Left renal cortex interstitium (tissue), 4 donors: ENCODE measurements at regions not wholly inside any gene's neighbourhood (a gene's known extent, or its start where the extent isn't known, plus 50 kb on each side); places are given as distances from the start of the nearest gene placed in this dataset.
"Not testable (repeated sequence)": the region's sequence is repeated elsewhere in the genome, so short reads cannot be mapped to it uniquely, and the experiment has no call there.

Experiments
- DNase-seq, 4 donors: peaks; one replicate each; pipeline ENCODE4 v3.0.0-alpha.2; 2013; ENCODE audit warnings: low read depth in 4 of 4, low spot score in 2 of 4, missing footprints in 1 of 4

DNA sequence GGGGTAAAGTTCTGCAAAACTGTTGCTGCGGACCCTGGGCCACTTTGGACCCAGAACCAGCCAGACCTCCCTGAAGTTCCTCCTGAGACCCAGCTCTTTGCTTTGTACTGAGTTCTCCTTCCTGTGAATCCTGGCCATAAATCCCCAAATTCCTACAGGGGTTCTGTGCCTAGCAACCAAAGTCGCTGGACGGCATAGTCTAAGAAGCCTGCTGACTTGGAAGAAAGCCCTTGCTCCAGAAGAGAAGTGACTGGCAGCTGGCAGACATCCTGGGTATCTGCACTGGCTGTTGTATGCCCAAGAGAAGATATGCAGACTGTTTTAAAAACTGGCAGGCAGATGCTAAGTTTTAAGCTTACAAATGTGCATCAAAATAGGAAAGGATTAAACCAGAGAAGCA, 99.9 kb upstream of the SLC24A4 start:
- no peak for DNase-seq

- DNase-seq = no peak
Measured at GRCh38 chr14:92224358-92224954, 98.5 kb upstream of the SLC24A4 start.

GRCh38 chr14:92225731-92226130, 97.2 kb upstream of the SLC24A4 start:
- no peak for DNase-seq

DNA sequence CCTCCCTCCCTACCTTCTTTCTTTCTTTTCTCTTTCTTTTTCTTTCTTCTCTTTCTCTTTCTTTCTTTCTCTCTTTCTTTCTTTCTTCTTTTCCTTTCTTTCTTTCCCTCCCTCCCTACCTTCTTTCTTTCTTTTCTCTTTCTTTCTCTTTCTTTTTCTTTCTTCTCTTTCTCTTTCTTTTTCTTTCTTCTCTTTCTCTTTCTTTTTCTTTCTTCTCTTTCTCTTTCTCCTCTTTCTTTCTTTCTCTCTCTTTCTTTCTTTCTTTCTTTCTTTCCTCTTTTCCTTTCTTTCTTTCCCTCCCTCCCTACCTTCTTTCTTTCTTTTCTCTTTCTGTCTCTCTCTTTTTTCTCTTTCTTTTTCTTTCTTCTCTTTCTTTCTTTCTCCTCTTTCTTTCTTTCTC, 96.8 kb upstream of the SLC24A4 start:
- not testable (repeated sequence) for DNase-seq

DNA sequence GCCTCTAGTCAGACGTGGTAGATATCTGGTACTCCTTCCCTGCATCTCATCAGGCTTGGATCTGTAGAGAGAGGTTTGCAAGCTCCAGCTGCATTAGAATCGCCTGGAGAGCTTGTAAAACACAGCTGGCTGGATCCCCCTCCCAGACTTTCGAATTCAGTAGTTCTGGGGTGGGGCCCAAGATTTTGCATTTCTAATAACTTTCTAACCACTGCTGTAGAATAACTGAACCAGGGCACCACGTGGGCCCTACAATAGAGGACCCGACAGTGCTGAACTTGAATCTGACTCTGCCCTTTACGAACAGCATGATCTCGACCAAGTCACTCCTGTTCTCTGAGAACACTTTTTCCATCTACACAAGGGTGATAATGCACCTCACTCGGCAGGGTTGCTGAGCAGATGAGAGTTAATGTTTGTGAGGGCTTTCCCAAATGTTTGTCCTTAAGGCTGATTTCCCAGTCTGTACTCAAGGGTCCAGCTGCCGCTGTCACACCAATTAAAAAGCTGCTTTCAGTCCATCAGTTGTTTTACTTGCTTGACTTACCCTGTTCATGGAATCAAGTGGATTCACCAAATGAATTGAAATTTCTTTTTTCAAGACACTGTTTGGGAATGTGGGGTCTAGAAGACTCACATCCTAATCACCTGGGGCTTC, 86.6 kb upstream of the SLC24A4 start:
- DNase-seq = no peak

DNA sequence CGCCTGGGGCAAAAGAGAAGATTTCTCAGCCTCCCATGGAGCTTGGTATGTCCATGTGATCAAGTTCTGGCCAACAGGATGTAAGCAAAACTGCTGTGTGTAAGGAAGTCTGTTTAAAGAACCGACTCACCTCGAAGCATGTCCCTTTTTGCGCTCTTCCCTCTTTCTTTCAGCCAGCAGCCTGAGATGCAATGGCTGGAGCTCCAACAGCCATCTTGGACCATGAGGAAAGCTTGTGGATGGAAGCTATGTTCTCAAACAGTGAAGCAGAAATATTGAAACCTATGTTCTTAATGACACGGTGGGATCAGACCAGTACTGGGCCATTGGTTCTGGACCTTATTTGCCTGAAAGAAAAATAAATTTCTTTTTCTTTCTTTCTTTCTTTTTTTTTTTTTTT, 82.3 kb upstream of the SLC24A4 start:
- DNase-seq = no peak

- DNase-seq = no peak
Measured at GRCh38 chr14:92241966-92242595, 80.9 kb upstream of the SLC24A4 start.

GRCh38 chr14:92244805-92245204, 78.2 kb upstream of the SLC24A4 start:
- DNase-seq = no peak

DNA sequence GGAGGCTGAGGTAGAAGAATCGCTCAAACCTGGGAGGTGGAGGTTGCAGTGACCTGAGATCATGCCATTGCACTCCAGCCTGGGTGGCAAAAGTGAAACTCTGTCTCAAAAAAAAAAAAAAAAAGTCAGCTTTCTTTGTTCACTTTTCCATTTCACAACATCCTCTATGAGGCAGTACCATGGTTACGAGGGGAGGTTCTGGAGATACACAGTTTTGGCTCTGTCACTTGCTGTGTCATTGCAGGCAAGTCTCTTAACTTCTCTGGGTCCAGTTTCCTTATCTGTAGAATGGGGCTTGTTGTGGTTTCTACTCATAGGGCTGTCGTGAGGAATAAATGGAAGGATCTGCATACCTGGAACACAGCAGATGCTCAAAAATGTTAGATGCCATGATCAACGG, 75.6 kb upstream of the SLC24A4 start:
- DNase-seq = no peak

- DNase-seq = no peak
Measured at GRCh38 chr14:92247947-92248346, 75.0 kb upstream of the SLC24A4 start.

GRCh38 chr14:92248696-92249095, 74.3 kb upstream of the SLC24A4 start:
- DNase-seq = no peak

DNA sequence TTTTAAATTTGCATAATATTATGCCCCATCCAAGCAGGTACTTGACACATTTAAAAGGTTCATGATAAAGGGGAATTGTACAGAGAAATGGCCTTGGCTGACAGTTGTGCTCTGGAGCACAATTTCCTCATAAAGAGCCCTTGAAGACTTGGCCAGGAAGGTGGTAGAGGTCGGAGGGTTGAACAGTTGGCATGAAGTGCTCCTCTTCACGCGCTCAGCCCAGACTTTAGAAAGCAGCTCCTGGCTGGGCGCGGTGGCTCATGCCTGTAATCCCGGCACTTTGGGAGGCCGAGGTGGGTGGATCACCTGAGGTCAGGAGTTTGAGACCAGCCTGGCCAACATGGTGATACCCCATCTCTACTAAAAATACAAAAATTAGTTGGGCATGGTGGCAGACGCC, 72.6 kb upstream of the SLC24A4 start:
- not testable (repeated sequence) for DNase-seq

DNA sequence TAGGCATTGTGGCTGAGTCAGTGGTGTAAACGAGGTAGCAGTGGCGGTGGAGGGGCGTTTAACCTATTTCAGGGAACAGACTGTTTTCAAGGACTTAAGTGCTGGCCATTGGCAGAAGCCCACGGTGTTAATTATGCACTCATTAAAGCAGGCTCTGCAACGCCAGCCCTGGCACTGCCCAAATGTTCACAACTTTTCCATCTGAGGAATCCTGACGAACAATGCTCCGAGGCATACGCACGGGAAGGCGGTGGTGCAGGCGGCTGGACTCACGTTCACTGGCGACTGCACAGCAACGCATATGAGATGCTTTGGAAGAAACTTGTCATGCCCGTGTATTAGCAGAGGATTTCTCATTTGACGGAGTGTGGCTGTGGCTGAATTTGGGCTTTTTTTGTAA, 70.6 kb upstream of the SLC24A4 start:
- no peak for DNase-seq

GRCh38 chr14:92253381-92253894, 69.5 kb upstream of the SLC24A4 start:
- no peak for DNase-seq

DNA sequence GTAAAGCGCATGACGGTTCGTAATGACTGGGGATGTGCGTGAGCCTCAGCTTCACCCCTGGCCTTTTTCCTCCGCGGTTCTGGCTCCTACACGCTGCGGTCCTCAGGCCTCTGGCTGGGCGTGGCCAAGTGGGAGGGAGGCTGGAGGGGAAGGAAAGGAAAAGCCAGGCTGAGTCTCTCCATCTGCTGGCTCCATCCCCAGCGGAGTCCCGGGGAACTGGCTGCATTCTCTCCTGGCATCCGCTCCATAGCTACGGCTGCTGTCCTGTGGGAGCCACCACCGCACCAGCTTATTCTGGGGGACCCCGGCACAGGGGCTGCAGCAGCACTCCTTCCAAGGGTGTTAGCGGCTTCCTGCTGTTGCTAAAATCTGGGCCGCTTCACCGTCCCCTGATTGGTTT, 68.2 kb upstream of the SLC24A4 start:
- DNase-seq = peak in 2 of 4 donors; percentile 29 to 52

DNA sequence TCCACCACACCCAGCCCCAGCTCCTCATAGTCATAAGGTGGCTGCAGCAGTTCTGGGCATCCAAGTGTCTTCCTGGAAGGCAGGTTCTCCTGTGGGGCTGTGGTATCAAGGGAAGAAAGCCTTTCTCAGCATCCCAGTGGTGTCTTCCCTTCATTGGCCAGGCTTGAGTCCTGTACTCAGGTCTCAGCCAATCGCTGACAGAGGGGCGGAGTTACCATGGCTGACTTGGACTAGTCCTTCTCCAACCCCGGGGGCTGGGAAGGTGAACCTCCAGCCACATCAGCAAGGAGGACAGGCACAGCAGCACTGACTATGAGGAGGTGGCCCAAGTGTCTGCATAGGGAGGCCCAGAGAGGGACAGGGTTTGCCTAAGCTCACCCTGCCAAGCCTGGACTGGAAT, 64.0 kb upstream of the SLC24A4 start:
- no peak for DNase-seq

- DNase-seq = no peak
Measured at GRCh38 chr14:92259613-92260357, 63.2 kb upstream of the SLC24A4 start.

DNA sequence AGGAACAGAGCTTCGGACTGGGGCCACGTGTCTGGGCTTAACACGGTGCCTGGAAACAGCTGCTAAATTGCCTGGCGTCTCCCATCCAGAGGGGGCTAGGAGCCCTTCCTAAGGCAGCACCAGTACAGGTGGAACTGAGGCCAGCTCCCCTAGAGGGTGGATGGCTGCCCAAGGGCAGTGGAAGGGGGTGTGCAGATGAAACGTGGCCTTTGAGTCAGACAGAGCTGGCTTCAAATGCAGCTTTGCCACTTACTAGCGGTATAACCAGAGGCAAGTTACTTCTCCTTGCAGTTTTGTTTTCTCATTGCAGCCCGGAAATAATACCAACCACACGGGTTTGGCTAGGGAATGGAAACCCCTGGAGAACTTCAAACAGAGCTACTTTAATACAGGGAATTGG, 59.3 kb upstream of the SLC24A4 start:
- no peak for DNase-seq

GRCh38 chr14:92264195-92264594, 58.8 kb upstream of the SLC24A4 start:
- DNase-seq = no peak

DNA sequence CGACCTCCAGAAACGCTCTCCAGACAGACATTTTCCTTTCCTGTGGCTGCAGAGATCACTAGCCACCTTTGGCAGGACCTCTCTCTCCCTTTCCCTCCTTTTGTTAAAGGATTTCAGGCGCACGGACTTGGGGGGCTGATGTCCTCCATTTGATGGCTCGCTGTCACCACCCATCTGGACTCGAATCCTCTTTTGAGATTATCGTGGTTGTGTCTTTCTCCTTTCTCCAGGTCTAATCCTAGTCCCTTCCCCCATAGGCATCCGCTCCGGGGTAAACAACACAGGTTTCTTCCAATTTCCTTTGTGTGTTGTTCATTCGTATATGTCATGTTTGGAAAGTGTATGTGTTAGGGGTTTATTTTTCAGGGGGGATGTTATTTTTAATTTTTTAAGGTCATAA, 56.7 kb upstream of the SLC24A4 start:
- no peak for DNase-seq
